H1 (cell line): ENCODE measurements at regions not wholly inside any gene's neighbourhood (a gene's known extent, or its start where the extent isn't known, plus 50 kb on each side); places are given as distances from the start of the nearest gene placed in this dataset.

Source experiments
- CTCF ChIA-PET: fragments of 300-600 bp; sonication (Branson Sonifier 250); formaldehyde crosslinking; loops from one replicate; lab custom pipeline; 2021; ENCODE audit not compliant: partially characterized antibody; lab: Charles Lee
- POLR2A ChIA-PET: fragments of 300-600 bp; sonication (Branson Sonifier 250); formaldehyde crosslinking; loops from one replicate; lab custom pipeline; 2021; ENCODE audit warnings: inconsistent platforms; ENCODE audit not compliant: partially characterized antibody; lab: Charles Lee
- DNase-seq, 2 experiments: peaks; one replicate each; pipeline versions ENCODE4 v3.0.0 to v3.0.0-alpha.2; 2010 to 2022; ENCODE audit warnings: low spot score in 2 of 2, low read depth in 1 of 2, mixed read lengths in 1 of 2
- FAIRE-seq: peaks from 2 replicates; lab custom pipeline; 2011; peaks lifted over from hg19 to GRCh38; lab: Jason Lieb, UNC
- H2AFZ ChIP-seq: 2 replicates; pipeline ENCODE4 v1.8.1; 2012; ENCODE audit warnings: low read length, inconsistent platforms
- H2AK5ac ChIP-seq: 2 replicates; pipeline ENCODE4 v1.6.1; 2013; ENCODE audit warnings: low read depth, low read length
- H2BK120ac ChIP-seq: replicated peaks from 2 replicates; pipeline ENCODE3; 2013; ENCODE audit warnings: low read depth, low read length, inconsistent platforms
- H2BK12ac ChIP-seq: 2 replicates; pipeline ENCODE4 v1.6.1; 2013; ENCODE audit warnings: low read depth, low read length
- H2BK15ac ChIP-seq: 2 replicates; pipeline ENCODE4 v1.6.1; 2013; ENCODE audit warnings: low read length
- H2BK20ac ChIP-seq: 2 replicates; pipeline ENCODE4 v1.6.1; 2013; ENCODE audit warnings: low read length
- H2BK5ac ChIP-seq: 2 replicates; pipeline ENCODE4 v1.6.1; 2013; ENCODE audit warnings: low read depth, low read length
- H3K14ac ChIP-seq: 2 replicates; pipeline ENCODE4 v1.6.1; 2013; ENCODE audit warnings: inconsistent platforms; ENCODE audit not compliant: insufficient read length
- H3K18ac ChIP-seq: 2 replicates; pipeline ENCODE4 v1.6.1; 2013; ENCODE audit warnings: low read length; ENCODE audit errors: extremely low read depth
- H3K23ac ChIP-seq: 2 replicates; pipeline ENCODE4 v1.6.1; 2013; ENCODE audit warnings: inconsistent platforms; ENCODE audit not compliant: insufficient read length
- H3K23me2 ChIP-seq: 2 replicates; pipeline ENCODE4 v1.6.1; 2013; ENCODE audit warnings: low read depth, low read length
- H3K27ac ChIP-seq: 2 replicates; pipeline ENCODE4 v1.6.1; 2011; ENCODE audit warnings: low read depth, low read length, inconsistent platforms
- H3K27me3 ChIP-seq, 4 experiments: replicated peaks in 1 of 4; 1 replicate in 1 of 4; 2 replicates in 3 of 4; pipeline versions ENCODE4 v1.6.1 to v1.8.1; 2011 to 2013; ENCODE audit warnings: low read length in 3 of 4, mild to moderate bottlenecking in 3 of 4, inconsistent platforms in 2 of 4, mixed read lengths in 2 of 4, moderate library complexity in 1 of 4; ENCODE audit not compliant: control insufficient read depth in 3 of 4, insufficient read depth in 3 of 4; ENCODE audit errors: extremely low read depth in 1 of 4
- H3K36me3 ChIP-seq, 4 experiments: 2 replicates each; pipeline versions ENCODE4 v1.6.1 to v1.8.1; 2011 to 2013; ENCODE audit warnings: mild to moderate bottlenecking in 4 of 4, low read length in 3 of 4, moderate library complexity in 2 of 4, control low read depth in 1 of 4, inconsistent platforms in 1 of 4; ENCODE audit not compliant: insufficient read depth in 4 of 4, control insufficient read depth in 2 of 4
- H3K4ac ChIP-seq: replicated peaks from 2 replicates; pipeline ENCODE3; 2013; ENCODE audit warnings: low read length, low read depth, mixed read lengths, inconsistent platforms; ENCODE audit not compliant: insufficient read length
- H3K4me1 ChIP-seq, 4 experiments: replicated peaks in 1 of 4; 1 replicate in 1 of 4; 2 replicates in 3 of 4; pipeline versions ENCODE4 v1.6.1 to v1.8.1; 2011 to 2013; ENCODE audit warnings: low read length in 3 of 4, inconsistent platforms in 2 of 4, mixed read lengths in 1 of 4; ENCODE audit not compliant: insufficient read depth in 4 of 4, control insufficient read depth in 3 of 4
- H3K4me2 ChIP-seq, 2 experiments: 2 replicates each; pipeline versions ENCODE4 v1.6.1 to v1.8.1; 2011 to 2013; ENCODE audit warnings: low read depth in 2 of 2, low read length in 2 of 2, control low read depth in 1 of 2, inconsistent platforms in 1 of 2, mild to moderate bottlenecking in 1 of 2; ENCODE audit not compliant: insufficient read depth in 1 of 2
- H3K4me3 ChIP-seq, 4 experiments: fragments of 200-600, 300-600 bp in 1 of 4; sonication (generic), shearing (Covaris generic), sonication (Bioruptor Twin) in 1 of 4; 2 replicates each; pipeline versions ENCODE4 v1.5.1 to v1.8.1; 2011 to 2016; ENCODE audit warnings: low read length in 4 of 4, low read depth in 3 of 4, control low read depth in 2 of 4, inconsistent platforms in 2 of 4, mild to moderate bottlenecking in 2 of 4, mixed read lengths in 1 of 4, moderate library complexity in 1 of 4; ENCODE audit not compliant: insufficient read depth in 2 of 4; ENCODE audit errors: extremely low read depth in 1 of 4
- H3K56ac ChIP-seq: replicated peaks from 2 replicates; pipeline ENCODE3; 2013; ENCODE audit warnings: low read depth, mild to moderate bottlenecking, mixed read lengths, low read length, inconsistent platforms; ENCODE audit not compliant: insufficient read length
- H3K79me1 ChIP-seq: 2 replicates; pipeline ENCODE4 v1.6.1; 2013; ENCODE audit warnings: low read depth, low read length, control low read depth
- H3K79me2 ChIP-seq, 2 experiments: 2 replicates each; pipeline versions ENCODE4 v1.6.1 to v1.8.1; 2012 to 2013; ENCODE audit warnings: low read length in 2 of 2, mild to moderate bottlenecking in 2 of 2, inconsistent platforms in 1 of 2; ENCODE audit not compliant: insufficient read depth in 2 of 2, control insufficient read depth in 1 of 2
- H3K9ac ChIP-seq, 4 experiments: replicated peaks in 1 of 4; 1 replicate in 1 of 4; 2 replicates in 3 of 4; pipeline versions ENCODE4 v1.6.1 to v1.8.1; 2011 to 2013; ENCODE audit warnings: low read depth in 3 of 4, low read length in 3 of 4, control low read depth in 2 of 4, mild to moderate bottlenecking in 2 of 4, moderate library complexity in 2 of 4, inconsistent platforms in 1 of 4; ENCODE audit errors: extremely low read depth in 1 of 4
- H3K9me3 ChIP-seq, 2 experiments: 2 replicates each; pipeline versions ENCODE4 v1.6.1 to v1.8.1; 2012 to 2013; ENCODE audit warnings: mild to moderate bottlenecking in 2 of 2, moderate library complexity in 2 of 2, control low read depth in 1 of 2, inconsistent platforms in 1 of 2, low read depth in 1 of 2, low read length in 1 of 2, mixed read lengths in 1 of 2; ENCODE audit not compliant: insufficient read depth in 2 of 2
- H4K20me1 ChIP-seq, 2 experiments: replicated peaks in 1 of 2; 2 replicates each; pipeline versions ENCODE3 to v1.8.1; 2011 to 2013; ENCODE audit warnings: inconsistent platforms in 2 of 2, low read length in 2 of 2, mild to moderate bottlenecking in 1 of 2; ENCODE audit not compliant: insufficient read depth in 2 of 2, control insufficient read depth in 1 of 2
- H4K5ac ChIP-seq: 2 replicates; pipeline ENCODE4 v1.6.1; 2013; ENCODE audit warnings: low read length, low read depth, mixed read lengths, inconsistent platforms; ENCODE audit not compliant: insufficient read length
- H4K8ac ChIP-seq: 2 replicates; pipeline ENCODE4 v1.8.0; 2013; ENCODE audit warnings: mild to moderate bottlenecking, moderate library complexity, low read length, inconsistent platforms; ENCODE audit not compliant: insufficient read depth; ENCODE audit errors: extremely low read depth
- H4K91ac ChIP-seq: replicated peaks from 2 replicates; pipeline ENCODE3; 2013; ENCODE audit warnings: low read length, mixed read lengths, inconsistent platforms; ENCODE audit not compliant: insufficient read length
- ASH2L ChIP-seq: fragments of 200-600, 300-600 bp; sonication (generic); IDR thresholded peaks from one replicate; pipeline ENCODE4 v1.7.1; 2017; ENCODE audit warnings: low read length
- RFX5 ChIP-seq: IDR thresholded peaks from 2 replicates; pipeline ENCODE4 v1.6.1; 2011; ENCODE audit warnings: low read depth, low read length, improper control_type of control experiment, borderline replicate concordance
- SAP30 ChIP-seq: fragments of 300-600 bp; sonication (generic); IDR thresholded peaks from 2 replicates; pipeline ENCODE4 v1.7.1; 2012; ENCODE audit warnings: low read length, moderate library complexity, mild to moderate bottlenecking, inconsistent platforms; ENCODE audit not compliant: insufficient read depth, insufficient replicate concordance
- WGBS, 2 experiments: shearing (Covaris generic) in 1 of 2; methylation state at CpG; one replicate each; pipeline versions ENCODE4 v1.1.6 to v1.1.7; 2013 to 2015; ENCODE audit warnings: low lambda C conversion rate in 2 of 2, mixed read lengths in 2 of 2, inconsistent platforms in 1 of 2, low coverage in 1 of 2, missing lambda C conversion rate in 1 of 2; ENCODE audit not compliant: insufficient replicate concordance in 2 of 2, insufficient coverage in 1 of 2, insufficient read length in 1 of 2; ENCODE audit errors: extremely low coverage in 1 of 2, missing lambda C conversion rate in 1 of 2; 5-methylcytosine and 5-hydroxymethylcytosine counted together
- TF ChIP-seq, protein P1 (sequence below): IDR thresholded peaks from 2 replicates; pipeline ENCODE4 v1.6.1; 2012; ENCODE audit warnings: inconsistent platforms

- WGBS, 2 experiments: 90% methylated on average over 2 of the region's 2 CpGs; no CpG with 5 or more reads in 1 of the 2 experiments
- no peaks in the 10 kb centered on the region for H3K79me2 ChIP-seq
- no peaks in the 10 kb centered on the region for H3K79me1 ChIP-seq
- DNase-seq: no peak
- no peaks in the 10 kb centered on the region for H3K27me3 ChIP-seq
- no peak overlapping the region for H3K14ac ChIP-seq
- no peak overlapping the region for H2BK120ac ChIP-seq
- peak overlapping the region; percentile 94 for H2BK12ac ChIP-seq
- CTCF ChIA-PET: interaction anchor here (0.9 kb wide), 1 partner anchor 29 kb away, joined by 3 read pairs; no protein-coding TSS in a partner anchor
- peak overlapping the region; percentile 76; the same call in 1 of the 2 replicates for H2BK5ac ChIP-seq
- no peaks in the 10 kb centered on the region; the same call in 1 of the 2 replicates for H3K23me2 ChIP-seq
- H2AK5ac ChIP-seq: no peak overlapping the region
- peak overlapping the region; percentile 72 for H3K4ac ChIP-seq
- peak overlapping the region; percentile 57; the same call in 1 of the 2 replicates for H3K27ac ChIP-seq
- peak overlapping the region; percentile 93 for H2AFZ ChIP-seq
- H3K9ac ChIP-seq: no peak overlapping the region; a peak in 2 of 7 replicates
- peak overlapping the region; percentile 7 for H3K56ac ChIP-seq
- no peak overlapping the region for H3K4me2 ChIP-seq
- peak overlapping the region; percentile 62 for H4K5ac ChIP-seq
- no peak overlapping the region for H3K4me3 ChIP-seq
- peak overlapping the region; percentile 40 for H2BK20ac ChIP-seq
- H4K91ac ChIP-seq: peak overlapping the region; percentile 98
- TF ChIP-seq ASH2L: no peak
- TF ChIP-seq SAP30: no peak
- TF ChIP-seq, protein P1, sequence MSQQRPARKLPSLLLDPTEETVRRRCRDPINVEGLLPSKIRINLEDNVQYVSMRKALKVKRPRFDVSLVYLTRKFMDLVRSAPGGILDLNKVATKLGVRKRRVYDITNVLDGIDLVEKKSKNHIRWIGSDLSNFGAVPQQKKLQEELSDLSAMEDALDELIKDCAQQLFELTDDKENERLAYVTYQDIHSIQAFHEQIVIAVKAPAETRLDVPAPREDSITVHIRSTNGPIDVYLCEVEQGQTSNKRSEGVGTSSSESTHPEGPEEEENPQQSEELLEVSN: 0 out of 2 replicates have a peak, but pooled peaks have one; percentile 21
- no peak for TF ChIP-seq RFX5
- TF ChIP-seq, all 59 proteins: peak for 1
- POLR2A ChIA-PET: no interaction called here
- no peaks in the 10 kb centered on the region for H3K36me3 ChIP-seq
- FAIRE-seq: no peak
- no peak overlapping the region for H4K8ac ChIP-seq
- H3K4me1 ChIP-seq: peaks cover 3 to 14% (median 6%) of the 10 kb centered on the region in 4 experiments; a peak in 4 of 7 replicates
- H3K18ac ChIP-seq: peak overlapping the region; percentile 49
- no peaks in the 10 kb centered on the region for H4K20me1 ChIP-seq
- H2BK15ac ChIP-seq: 0 out of 2 replicates have a peak overlapping the region, but pooled peaks have one; percentile 8
- no peak overlapping the region for H3K23ac ChIP-seq
- H3K9me3 ChIP-seq: no peaks in the 10 kb centered on the region
Observed at GRCh38 chr18:2002151-2002550, 569.2 kb downstream of the METTL4 start.
